ENCODE measurements at regions not wholly inside any gene's neighbourhood (a gene's known extent, or its start where the extent isn't known, plus 50 kb on each side); places are given as distances from the start of the nearest gene placed in this dataset.

GRCh38 chr13:84749126-84749525, 866.9 kb upstream of the SLITRK1 start:
- no peak for DNase-seq (ENCODE audit: low spot score)
- Histone ChIP-seq H3K4me3 (no peak overlapping the region), H3K9me3 (no peaks in the 10 kb centered on the region), H3K27ac (no peak overlapping the region), H3K27me3 (replicated peaks; ENCODE audit: insufficient read depth) (no peaks in the 10 kb centered on the region), H3K36me3 (no peaks in the 10 kb centered on the region), H3K4me1 (ENCODE audit: control insufficient read depth in 1 of 2, low read depth in 2 of 2) (no peaks in the 10 kb centered on the region)
- TF ChIP-seq CTCF (IDR thresholded peaks at IDR 0.05), result no peak
- ATAC-seq (ENCODE audit: insufficient number of reproducible peaks, low FRiP score, low read depth), result no peak

DNA sequence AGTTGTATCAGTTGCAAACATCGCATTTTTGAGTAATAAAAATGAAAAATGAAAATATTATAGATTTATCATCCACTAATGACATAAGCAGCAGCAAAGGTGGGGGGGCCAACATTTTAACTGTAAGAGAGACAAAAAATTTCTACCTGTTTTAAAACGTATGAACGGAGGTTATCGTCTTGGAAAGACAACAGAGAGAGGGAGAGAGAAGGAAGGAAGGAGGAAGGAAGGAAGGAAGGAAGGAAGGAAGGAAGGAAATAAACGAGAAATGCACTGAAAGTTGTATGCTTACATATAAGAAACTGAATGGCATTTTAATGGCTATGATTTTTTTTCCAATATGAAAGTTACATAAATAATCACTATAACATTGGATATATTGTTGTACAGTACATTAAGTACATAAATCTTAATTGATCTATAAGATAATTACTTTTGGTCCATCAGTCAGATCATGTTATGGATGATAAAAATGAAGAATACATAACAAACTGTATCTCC, 862.8 kb upstream of the SLITRK1 start:
- H3K36me3 ChIP-seq, result no peaks in the 10 kb centered on the region
- ATAC-seq (ENCODE audit: insufficient number of reproducible peaks, low FRiP score, low read depth) (no peak), DNase-seq (ENCODE audit: low spot score) (no peak)
- no peak overlapping the region for H3K4me3 ChIP-seq
- H3K27me3 ChIP-seq (replicated peaks; ENCODE audit: insufficient read depth), result no peaks in the 10 kb centered on the region
- H3K9me3 ChIP-seq, result no peaks in the 10 kb centered on the region
- no peaks in the 10 kb centered on the region for H3K4me1 ChIP-seq (ENCODE audit: control insufficient read depth in 1 of 2, low read depth in 2 of 2)
- no peak overlapping the region for H3K27ac ChIP-seq
- no peak for TF ChIP-seq CTCF (IDR thresholded peaks at IDR 0.05)

GRCh38 chr13:84744203-84744602, 861.9 kb upstream of the SLITRK1 start:
- no peaks in the 10 kb centered on the region for H3K27me3 ChIP-seq (replicated peaks; ENCODE audit: insufficient read depth)
- no peak for ATAC-seq (ENCODE audit: insufficient number of reproducible peaks, low FRiP score, low read depth)
- no peaks in the 10 kb centered on the region for H3K4me1 ChIP-seq (ENCODE audit: control insufficient read depth in 1 of 2, low read depth in 2 of 2)
- H3K4me3 ChIP-seq, result no peak overlapping the region
- DNase-seq (ENCODE audit: low spot score), result no peak
- no peaks in the 10 kb centered on the region for H3K9me3 ChIP-seq
- no peak overlapping the region for H3K27ac ChIP-seq
- TF ChIP-seq CTCF (IDR thresholded peaks at IDR 0.05), result no peak
- no peaks in the 10 kb centered on the region for H3K36me3 ChIP-seq

- no peaks in the 10 kb centered on the region for H3K36me3 ChIP-seq
- no peak for DNase-seq (ENCODE audit: low spot score)
- H3K27me3 ChIP-seq (replicated peaks; ENCODE audit: insufficient read depth), result no peaks in the 10 kb centered on the region
- H3K9me3 ChIP-seq, result no peaks in the 10 kb centered on the region
- no peak overlapping the region for H3K27ac ChIP-seq
- H3K4me3 ChIP-seq, result no peak overlapping the region
- ATAC-seq (ENCODE audit: insufficient number of reproducible peaks, low FRiP score, low read depth), result no peak
- TF ChIP-seq CTCF (IDR thresholded peaks at IDR 0.05), result no peak
- H3K4me1 ChIP-seq (ENCODE audit: control insufficient read depth in 1 of 2, low read depth in 2 of 2), result no peaks in the 10 kb centered on the region
Observed at GRCh38 chr13:84741253-84741652, 859.0 kb upstream of the SLITRK1 start.

GRCh38 chr13:84739021-84739420, 856.7 kb upstream of the SLITRK1 start:
- no peaks in the 10 kb centered on the region for H3K4me1 ChIP-seq (ENCODE audit: control insufficient read depth in 1 of 2, low read depth in 2 of 2)
- H3K9me3 ChIP-seq, result no peaks in the 10 kb centered on the region
- no peak for TF ChIP-seq CTCF (IDR thresholded peaks at IDR 0.05)
- no peak for DNase-seq (ENCODE audit: low spot score)
- no peak overlapping the region for H3K4me3 ChIP-seq
- H3K36me3 ChIP-seq, result no peaks in the 10 kb centered on the region
- H3K27ac ChIP-seq, result no peak overlapping the region
- ATAC-seq (ENCODE audit: insufficient number of reproducible peaks, low FRiP score, low read depth), result no peak
- H3K27me3 ChIP-seq (replicated peaks; ENCODE audit: insufficient read depth), result no peaks in the 10 kb centered on the region
